ENCODE measurements at regions not wholly inside any gene's neighbourhood (a gene's known extent, or its start where the extent isn't known, plus 50 kb on each side); places are given as distances from the start of the nearest gene placed in this dataset.

DNA sequence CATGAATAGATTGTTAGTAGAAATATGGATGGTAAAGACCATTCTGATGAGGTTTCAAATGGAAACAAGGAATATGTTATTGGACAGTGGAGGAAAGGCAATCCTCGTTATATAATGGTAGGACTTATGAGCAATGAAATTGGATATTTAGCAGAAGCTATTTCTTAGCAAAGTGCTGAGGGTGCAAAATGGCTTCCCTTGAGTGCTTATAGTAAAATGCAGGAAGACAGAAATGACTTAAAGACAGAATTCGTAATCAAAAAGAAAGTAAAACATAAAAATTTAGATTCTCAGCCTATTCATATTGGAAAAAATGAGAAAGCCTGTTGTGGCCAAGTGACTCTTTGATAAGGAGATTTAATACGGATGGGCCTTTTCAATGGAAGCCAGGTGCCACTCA is 102.1 kb upstream of the ADRA1B start:
- TF ChIP-seq, protein P1, sequence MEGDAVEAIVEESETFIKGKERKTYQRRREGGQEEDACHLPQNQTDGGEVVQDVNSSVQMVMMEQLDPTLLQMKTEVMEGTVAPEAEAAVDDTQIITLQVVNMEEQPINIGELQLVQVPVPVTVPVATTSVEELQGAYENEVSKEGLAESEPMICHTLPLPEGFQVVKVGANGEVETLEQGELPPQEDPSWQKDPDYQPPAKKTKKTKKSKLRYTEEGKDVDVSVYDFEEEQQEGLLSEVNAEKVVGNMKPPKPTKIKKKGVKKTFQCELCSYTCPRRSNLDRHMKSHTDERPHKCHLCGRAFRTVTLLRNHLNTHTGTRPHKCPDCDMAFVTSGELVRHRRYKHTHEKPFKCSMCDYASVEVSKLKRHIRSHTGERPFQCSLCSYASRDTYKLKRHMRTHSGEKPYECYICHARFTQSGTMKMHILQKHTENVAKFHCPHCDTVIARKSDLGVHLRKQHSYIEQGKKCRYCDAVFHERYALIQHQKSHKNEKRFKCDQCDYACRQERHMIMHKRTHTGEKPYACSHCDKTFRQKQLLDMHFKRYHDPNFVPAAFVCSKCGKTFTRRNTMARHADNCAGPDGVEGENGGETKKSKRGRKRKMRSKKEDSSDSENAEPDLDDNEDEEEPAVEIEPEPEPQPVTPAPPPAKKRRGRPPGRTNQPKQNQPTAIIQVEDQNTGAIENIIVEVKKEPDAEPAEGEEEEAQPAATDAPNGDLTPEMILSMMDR (IDR thresholded peaks at IDR 0.05; ENCODE audit: extremely low read depth, low read depth, low read length): no peak
- no peak overlapping the region for H3K27ac ChIP-seq (ENCODE audit: low read depth, low read length)
- H3K27me3 ChIP-seq (ENCODE audit: insufficient read depth, low read length): no peaks in the 10 kb centered on the region
- no peaks in the 10 kb centered on the region for H4K20me1 ChIP-seq (ENCODE audit: insufficient read depth, low read length)
- no peaks in the 10 kb centered on the region for H3K79me2 ChIP-seq (ENCODE audit: insufficient read depth, low read length)
- no peaks in the 10 kb centered on the region for H3K36me3 ChIP-seq (ENCODE audit: insufficient read depth, low read length)
- no peak overlapping the region for H2AFZ ChIP-seq (ENCODE audit: low read length)
- no peak overlapping the region for H3K4me2 ChIP-seq (ENCODE audit: insufficient read depth, low read length)
- H3K4me1 ChIP-seq (ENCODE audit: insufficient read depth, low read length): peaks cover 10% of the 10 kb centered on the region
- H3K4me3 ChIP-seq (ENCODE audit: insufficient read depth, low read length): no peak overlapping the region
- H3K9me3 ChIP-seq (ENCODE audit: low read depth, low read length): no peaks in the 10 kb centered on the region
- no peak for DNase-seq (ENCODE audit: insufficient read length, low spot score, missing footprints)

DNA sequence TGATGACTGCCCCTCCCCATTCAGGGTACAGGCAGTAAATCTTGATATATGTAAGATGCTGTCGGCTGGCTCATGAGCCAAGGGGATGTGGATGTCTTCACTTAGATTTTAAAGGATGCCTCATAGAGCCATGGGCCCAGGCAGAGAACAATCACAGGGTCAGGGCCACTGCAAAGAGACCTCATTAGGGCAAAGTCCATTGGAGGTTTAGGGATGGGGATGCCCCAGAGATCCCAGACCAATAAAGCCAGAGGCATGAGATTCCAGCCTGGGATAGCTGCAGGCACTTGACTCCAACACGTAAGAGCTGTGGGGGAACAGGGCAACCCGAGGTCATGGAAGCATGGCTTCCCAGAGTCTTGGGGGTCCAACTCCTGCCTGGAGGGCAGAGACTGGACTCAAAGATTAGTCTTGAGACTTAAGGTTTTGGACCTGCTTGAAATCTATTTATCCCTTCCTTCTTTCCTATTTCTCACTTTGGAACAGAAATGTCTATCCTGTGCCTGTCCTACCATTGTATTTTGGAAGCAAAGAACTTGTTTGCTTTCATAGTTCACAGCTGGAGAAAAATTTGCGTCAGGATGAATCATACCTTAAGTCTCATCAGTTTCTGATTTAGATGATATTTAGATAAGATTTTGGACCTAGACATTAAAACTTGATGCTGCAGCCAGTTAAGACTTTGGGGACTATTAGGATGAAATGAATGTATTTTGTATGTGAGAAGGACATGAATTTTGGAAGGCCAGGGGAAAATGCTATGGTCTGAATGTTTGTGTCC is 101.3 kb upstream of the ADRA1B start:
- Histone ChIP-seq H3K36me3 (ENCODE audit: insufficient read depth, low read length) (no peaks in the 10 kb centered on the region), H3K79me2 (ENCODE audit: insufficient read depth, low read length) (no peaks in the 10 kb centered on the region), H3K4me1 (ENCODE audit: insufficient read depth, low read length) (peaks cover 11% of the 10 kb centered on the region), H3K4me2 (ENCODE audit: insufficient read depth, low read length) (no peak overlapping the region), H3K27ac (ENCODE audit: low read depth, low read length) (no peak overlapping the region), H3K4me3 (ENCODE audit: insufficient read depth, low read length) (no peak overlapping the region), H2AFZ (ENCODE audit: low read length) (no peak overlapping the region), H3K9me3 (ENCODE audit: low read depth, low read length) (no peaks in the 10 kb centered on the region), H4K20me1 (ENCODE audit: insufficient read depth, low read length) (no peaks in the 10 kb centered on the region), H3K27me3 (ENCODE audit: insufficient read depth, low read length) (no peaks in the 10 kb centered on the region)
- no peak for DNase-seq (ENCODE audit: insufficient read length, low spot score, missing footprints)
- TF ChIP-seq, protein P1 (IDR thresholded peaks at IDR 0.05; ENCODE audit: extremely low read depth, low read depth, low read length): no peak

DNA sequence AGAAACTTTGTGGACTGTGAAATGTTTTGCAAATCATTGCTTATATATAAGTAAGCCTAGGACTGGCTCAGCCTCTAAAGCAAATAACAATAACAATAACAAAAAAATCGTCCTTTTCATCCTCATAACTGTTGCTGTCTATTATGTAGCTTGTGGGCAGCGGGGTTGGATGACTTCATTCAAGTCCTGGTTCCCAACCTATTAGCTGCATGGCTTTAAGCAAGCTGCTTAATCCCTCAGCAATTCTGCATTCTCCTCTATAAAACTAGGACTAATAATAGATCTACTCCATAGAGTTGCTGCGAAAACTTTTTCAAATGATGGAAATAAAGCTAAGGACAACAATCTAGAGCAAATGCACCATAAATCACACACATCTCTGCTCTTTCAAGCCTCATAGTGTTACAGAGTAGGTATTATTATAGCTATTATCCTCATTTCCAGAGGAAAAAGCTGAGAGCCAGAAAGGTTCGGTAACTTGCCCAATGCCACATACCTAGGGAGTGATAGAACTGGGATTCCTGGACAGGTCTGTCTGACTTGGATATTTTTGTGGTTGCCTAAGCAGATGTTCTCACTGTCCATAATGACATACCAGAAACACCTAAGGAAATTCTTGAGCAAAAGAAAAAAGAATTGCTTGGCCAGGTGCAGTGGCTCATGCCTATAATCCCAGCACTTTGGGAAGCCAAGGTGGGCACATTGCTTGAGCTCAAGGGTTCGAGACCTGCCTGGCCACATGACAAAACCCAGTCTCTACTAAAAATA is 98.8 kb upstream of the ADRA1B start:
- H3K79me2 ChIP-seq (ENCODE audit: insufficient read depth, low read length): no peaks in the 10 kb centered on the region
- H3K4me1 ChIP-seq (ENCODE audit: insufficient read depth, low read length): peaks cover 13% of the 10 kb centered on the region
- no peaks in the 10 kb centered on the region for H3K36me3 ChIP-seq (ENCODE audit: insufficient read depth, low read length)
- H3K27ac ChIP-seq (ENCODE audit: low read depth, low read length): no peak overlapping the region
- H3K9me3 ChIP-seq (ENCODE audit: low read depth, low read length): no peaks in the 10 kb centered on the region
- no peak overlapping the region for H3K4me2 ChIP-seq (ENCODE audit: insufficient read depth, low read length)
- H3K27me3 ChIP-seq (ENCODE audit: insufficient read depth, low read length): no peaks in the 10 kb centered on the region
- DNase-seq (ENCODE audit: insufficient read length, low spot score, missing footprints): no peak
- H4K20me1 ChIP-seq (ENCODE audit: insufficient read depth, low read length): no peaks in the 10 kb centered on the region
- H2AFZ ChIP-seq (ENCODE audit: low read length): no peak overlapping the region
- no peak overlapping the region for H3K4me3 ChIP-seq (ENCODE audit: insufficient read depth, low read length)
- TF ChIP-seq, protein P1 (IDR thresholded peaks at IDR 0.05; ENCODE audit: extremely low read depth, low read depth, low read length): no peak

All from osteoblast (primary cell).